HL-60 (cell line): ENCODE measurements at regions not wholly inside any gene's neighbourhood (a gene's known extent, or its start where the extent isn't known, plus 50 kb on each side); places are given as distances from the start of the nearest gene placed in this dataset.

ENCODE experiments used
- DNase-seq, 2 experiments: peaks; one replicate each; pipeline ENCODE4 v3.0.0-alpha.2; 2010 to 2020; ENCODE audit warnings: low read depth in 1 of 2, low spot score in 1 of 2
- H3K27ac ChIP-seq: fragments of 250-450 bp; sonication (Bioruptor Pico); replicated peaks from 2 replicates; pipeline ENCODE4 v1.5.1; 2020; ENCODE audit warnings: mild to moderate bottlenecking, moderate library complexity
- H3K27me3 ChIP-seq: fragments of 250-450 bp; sonication (Bioruptor Pico); 2 replicates; pipeline ENCODE4 v1.5.1; 2021; ENCODE audit warnings: mild to moderate bottlenecking, moderate library complexity; ENCODE audit not compliant: insufficient read depth, poor library complexity, severe bottlenecking
- H3K4me3 ChIP-seq: replicated peaks from 2 replicates; pipeline ENCODE4 v1.5.1; 2011; ENCODE audit warnings: mild to moderate bottlenecking, control low read depth, low read length; ENCODE audit not compliant: insufficient read depth
- CTCF ChIP-seq: IDR thresholded peaks from one replicate; pipeline ENCODE4 v1.5.1; 2011; ENCODE audit warnings: low read length, control low read depth, inconsistent platforms; ENCODE audit not compliant: insufficient read depth
- GABPA ChIP-seq: IDR thresholded peaks from 2 replicates; pipeline ENCODE4 v1.6.1; 2012; ENCODE audit warnings: low read depth
- POLR2AphosphoS5 ChIP-seq: IDR thresholded peaks from 2 replicates; pipeline ENCODE4 v1.6.1; 2012; ENCODE audit warnings: low read depth
- REST ChIP-seq: IDR thresholded peaks from 2 replicates; pipeline ENCODE4 v1.6.1; 2012; ENCODE audit warnings: low read depth; ENCODE audit not compliant: insufficient replicate concordance
- SPI1 ChIP-seq: IDR thresholded peaks from 2 replicates; pipeline ENCODE4 v1.6.1; 2012; ENCODE audit warnings: low read depth, mild to moderate bottlenecking, borderline replicate concordance

- DNase-seq: no peak
- Histone ChIP-seq H3K27me3 (no peaks in the 10 kb centered on the region), H3K4me3 (no peak overlapping the region), H3K27ac (no peak overlapping the region)
- TF ChIP-seq REST: no peak
Measured at GRCh38 chr2:156129227-156129626, 203.3 kb downstream of the NR4A2 start.

GRCh38 chr2:156125018-156125417 lies 207.5 kb downstream of the NR4A2 start:
- no peak for DNase-seq
- H3K4me3 ChIP-seq: no peak overlapping the region
- no peak for TF ChIP-seq SPI1
- TF ChIP-seq CTCF: no peak
- no peak for TF ChIP-seq POLR2AphosphoS5
- no peak for TF ChIP-seq GABPA
- no peak for TF ChIP-seq REST
- no peaks in the 10 kb centered on the region for H3K27me3 ChIP-seq
- no peak overlapping the region for H3K27ac ChIP-seq

GRCh38 chr2:156124458-156124857 lies 208.1 kb downstream of the NR4A2 start:
- Histone ChIP-seq H3K27ac (no peak overlapping the region), H3K4me3 (no peak overlapping the region), H3K27me3 (no peaks in the 10 kb centered on the region)
- DNase-seq: no peak
- no peak for TF ChIP-seq POLR2AphosphoS5
- TF ChIP-seq REST: no peak
- no peak for TF ChIP-seq CTCF
- TF ChIP-seq GABPA: no peak
- TF ChIP-seq SPI1: no peak

GRCh38 chr2:156118753-156119416 lies 213.6 kb downstream of the NR4A2 start:
- Histone ChIP-seq H3K27ac (no peak overlapping the region), H3K4me3 (no peak overlapping the region), H3K27me3 (no peaks in the 10 kb centered on the region)
- no peak for DNase-seq
- no peak for TF ChIP-seq CTCF
- TF ChIP-seq POLR2AphosphoS5: no peak
- TF ChIP-seq REST: no peak
- TF ChIP-seq GABPA: no peak
- TF ChIP-seq SPI1: no peak
